NK-92 treated with Interleukin-12 subunit alpha and Interleukin-12 subunit beta, amount 100 ng/mL, for 24 hours (cell line): ENCODE measurements at regions not wholly inside any gene's neighbourhood (a gene's known extent, or its start where the extent isn't known, plus 50 kb on each side); places are given as distances from the start of the nearest gene placed in this dataset.

ENCODE experiments used
- DNase-seq: peaks from one replicate; lab custom pipeline; 2025; lab: John Stamatoyannopoulos, UW

DNA sequence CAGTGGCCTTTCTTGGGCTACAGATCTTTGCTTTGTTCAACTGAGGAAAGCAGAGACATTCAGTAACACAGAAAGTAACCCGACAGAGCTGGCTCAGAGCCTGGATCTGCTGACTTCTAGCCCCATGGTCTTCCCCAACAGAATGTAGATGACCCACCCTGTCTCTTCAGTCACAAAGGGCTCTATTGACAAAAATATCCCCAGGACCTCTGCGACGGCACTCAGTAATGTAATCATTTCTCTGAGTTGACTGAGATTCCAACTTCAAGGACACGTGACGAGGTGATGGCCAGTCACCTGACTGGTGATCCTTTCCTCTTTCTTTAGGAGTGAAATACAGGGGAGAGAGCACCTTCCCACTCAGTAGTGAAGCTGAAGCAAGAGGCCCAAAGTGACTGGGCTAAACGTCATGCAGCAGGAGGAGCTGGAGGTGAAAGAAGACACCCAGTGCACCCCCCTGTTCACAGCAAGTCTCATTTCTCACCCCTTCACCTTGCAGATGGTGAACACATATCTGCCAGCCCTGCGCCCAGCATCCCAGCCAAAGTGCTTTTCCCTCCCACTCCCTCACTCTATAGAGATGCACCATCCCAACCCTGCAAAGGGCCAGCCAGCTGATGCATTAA, 179.2 kb upstream of the EGLN3 start:
- DNase-seq, result no peak

DNA sequence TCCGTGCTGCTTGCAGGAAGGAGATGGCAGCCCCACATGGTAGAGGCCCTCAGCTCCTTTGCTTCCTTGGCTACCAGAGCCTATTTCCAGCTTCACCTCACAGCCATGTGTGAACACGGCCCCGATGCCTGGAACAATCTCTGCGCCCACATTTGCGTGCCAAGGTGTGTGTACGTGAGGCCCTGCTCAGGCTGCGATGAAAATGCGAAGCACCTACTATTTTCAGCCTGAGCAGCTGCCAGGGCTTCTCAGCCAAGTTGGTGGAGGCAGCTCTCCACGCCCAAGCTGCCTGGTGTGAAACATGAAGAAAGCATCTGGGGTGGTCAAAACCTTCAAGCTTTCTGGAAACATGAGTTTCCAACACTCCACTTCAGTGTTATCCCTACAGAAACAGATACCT, 177.8 kb upstream of the EGLN3 start:
- DNase-seq, result no peak

DNA sequence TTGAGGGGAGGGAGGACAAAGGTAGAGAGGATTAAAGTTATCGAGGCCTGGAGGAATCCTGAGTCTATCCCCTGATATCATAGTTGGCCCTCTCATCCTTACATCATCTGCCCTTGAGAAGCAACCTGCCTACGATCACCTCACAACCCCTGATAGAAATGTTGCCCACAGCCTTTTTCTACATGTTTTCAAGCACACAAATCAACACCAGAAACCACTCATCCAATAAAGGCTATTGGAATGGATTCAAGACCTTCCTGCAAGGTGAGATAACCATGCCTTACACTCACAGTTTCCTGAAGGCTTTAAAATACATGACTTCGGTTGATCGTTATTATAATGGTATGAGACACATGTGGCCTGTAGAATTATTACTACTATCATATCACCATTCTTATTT, 175.7 kb upstream of the EGLN3 start:
- DNase-seq, result no peak

DNA sequence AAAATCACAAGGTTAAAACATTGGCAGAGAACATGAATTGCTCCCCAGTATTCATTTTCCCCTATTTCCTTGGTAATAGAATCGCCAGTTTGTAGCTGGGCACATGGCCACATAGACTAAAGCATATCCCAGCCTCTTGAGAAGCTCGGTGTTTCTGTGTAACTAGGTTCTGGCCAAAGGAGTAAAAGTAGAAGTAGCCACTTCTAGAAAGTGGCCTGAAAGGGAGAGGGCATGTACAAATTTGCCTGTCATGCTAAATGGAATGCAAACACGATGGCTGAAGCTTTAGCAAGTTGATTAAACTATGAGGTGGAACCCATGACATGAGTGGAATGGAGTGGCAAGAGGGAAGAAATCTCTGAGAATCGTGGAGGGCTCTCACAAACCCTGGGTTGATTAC, 173.7 kb upstream of the EGLN3 start:
- no peak for DNase-seq

DNA sequence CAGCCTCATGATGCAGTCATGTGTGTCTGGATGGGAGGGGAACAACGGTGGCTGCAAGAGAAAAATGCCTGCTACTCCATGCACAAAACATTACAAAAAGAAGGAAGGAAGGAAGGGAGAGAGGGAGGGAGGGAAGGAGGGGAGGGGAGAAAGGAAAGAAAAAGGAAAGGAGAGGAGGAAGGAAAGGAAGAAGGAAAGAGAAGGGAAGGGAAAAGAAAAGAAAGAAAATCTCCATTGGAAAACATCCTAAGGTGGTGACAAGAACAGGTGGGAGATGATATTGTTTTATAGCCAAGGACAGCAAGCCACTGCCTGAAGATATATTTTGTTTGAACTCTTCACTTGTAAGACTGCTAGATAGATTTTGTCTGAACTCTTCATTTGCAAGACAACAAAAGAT, 171.8 kb upstream of the EGLN3 start:
- no peak for DNase-seq

DNA sequence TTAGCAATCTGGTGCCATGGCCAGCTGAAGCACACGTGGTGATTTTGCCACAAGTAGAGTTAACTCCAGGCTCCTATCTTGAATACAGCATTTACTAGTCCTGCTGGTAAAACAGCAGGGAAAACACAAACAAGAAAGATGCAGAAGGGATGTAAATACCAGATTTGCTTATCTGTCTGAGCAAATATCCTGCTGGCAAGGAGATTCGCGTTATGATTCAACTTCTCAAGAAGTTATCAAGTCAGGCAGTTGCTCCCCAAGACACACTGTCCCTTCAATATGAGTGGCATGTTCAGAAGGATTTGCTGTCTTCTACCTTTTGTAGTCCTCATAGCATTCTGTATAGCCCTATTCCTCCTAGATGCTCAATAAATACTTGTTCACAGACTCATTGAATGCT, 171.2 kb upstream of the EGLN3 start:
- DNase-seq, result no peak

DNA sequence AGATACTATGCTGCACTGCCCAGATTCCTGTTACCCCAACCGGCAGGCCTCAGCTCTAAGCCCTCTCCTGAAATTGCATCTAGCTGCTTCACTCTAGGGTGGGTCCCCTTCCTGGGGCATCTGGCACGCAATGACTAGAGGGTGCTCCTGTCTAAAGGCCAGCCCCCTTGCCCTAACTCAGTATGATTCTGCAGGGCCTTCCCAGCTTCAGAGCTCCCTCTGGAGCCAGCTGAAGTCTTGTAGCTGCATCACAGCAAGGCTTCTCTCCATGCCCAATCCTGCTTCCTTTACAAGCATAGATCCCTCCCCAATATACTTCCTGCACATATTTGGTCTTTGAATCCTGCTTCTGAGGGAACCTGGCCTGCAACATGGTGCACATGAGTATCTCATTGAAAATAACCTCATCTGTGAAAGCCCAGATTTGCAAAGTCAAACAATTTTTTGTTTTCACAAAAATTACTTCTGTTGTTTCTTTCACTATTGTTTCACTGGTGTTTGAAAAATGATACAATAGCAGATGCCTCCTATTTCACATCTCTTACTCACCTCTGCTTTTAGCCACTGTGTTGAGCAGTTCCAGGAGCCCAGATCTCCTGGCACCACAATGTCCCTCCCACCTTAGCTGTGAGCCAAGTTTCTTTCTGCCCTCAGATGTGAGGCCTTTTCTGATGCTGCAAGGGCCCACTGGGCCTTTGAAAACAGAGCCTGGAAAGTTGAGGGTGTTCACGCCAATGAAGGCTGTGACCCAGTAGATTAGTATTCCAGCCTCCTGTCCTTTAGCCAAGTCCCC, 169.5 kb upstream of the EGLN3 start:
- no peak for DNase-seq

DNA sequence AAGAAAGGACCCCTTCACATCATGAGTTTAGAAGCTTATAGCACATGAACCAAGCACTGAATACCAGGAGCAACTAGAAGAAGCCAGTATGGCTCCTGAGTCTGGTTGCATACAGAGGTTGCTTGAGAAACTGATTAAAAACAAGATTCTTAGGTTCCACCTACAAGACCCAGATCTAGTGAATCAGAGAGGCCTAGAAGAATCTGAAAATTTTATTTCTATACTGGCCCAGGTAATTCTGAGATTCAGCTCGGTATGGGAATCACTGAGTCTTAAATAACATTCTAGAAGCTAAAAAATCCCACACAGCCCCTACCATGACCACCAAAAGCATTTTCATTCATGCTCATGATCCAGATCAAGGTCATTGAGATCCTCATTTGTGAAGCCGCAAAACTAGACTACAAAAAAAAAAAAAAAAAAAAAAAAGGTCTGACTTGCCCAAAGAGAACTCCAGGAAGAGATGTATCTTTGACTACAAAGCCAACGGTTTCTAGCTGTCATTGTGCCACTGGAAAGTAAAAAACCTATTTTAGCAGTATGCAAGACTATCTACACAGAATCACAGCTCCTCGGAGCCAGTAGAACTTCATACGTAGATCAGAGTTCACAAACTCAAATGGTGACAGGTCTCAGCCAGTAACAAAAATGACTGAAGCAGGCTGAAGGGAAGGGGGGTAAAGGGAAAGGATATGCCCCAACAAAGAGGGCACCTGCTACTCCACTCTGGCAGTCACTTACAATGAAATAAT, 168.4 kb upstream of the EGLN3 start:
- no peak for DNase-seq

DNA sequence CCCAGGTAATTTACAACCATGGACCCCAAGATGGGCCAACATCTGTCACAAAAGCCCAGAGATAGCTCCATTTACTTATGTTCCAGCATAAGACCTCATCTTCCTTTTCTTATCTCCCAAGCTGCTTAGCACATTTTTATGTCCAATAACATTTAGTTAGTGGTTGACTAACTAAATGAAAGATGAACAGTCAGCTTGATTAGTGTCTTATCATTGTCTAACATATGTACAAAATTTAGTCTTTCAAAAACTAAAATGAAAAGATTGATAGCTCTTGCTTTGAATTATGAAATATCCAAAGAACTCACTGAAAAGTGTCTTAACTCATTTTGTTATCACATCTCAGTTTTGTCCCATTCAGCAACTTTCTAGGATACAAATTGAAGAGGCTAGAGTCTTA, 163.1 kb upstream of the EGLN3 start:
- no peak for DNase-seq

DNA sequence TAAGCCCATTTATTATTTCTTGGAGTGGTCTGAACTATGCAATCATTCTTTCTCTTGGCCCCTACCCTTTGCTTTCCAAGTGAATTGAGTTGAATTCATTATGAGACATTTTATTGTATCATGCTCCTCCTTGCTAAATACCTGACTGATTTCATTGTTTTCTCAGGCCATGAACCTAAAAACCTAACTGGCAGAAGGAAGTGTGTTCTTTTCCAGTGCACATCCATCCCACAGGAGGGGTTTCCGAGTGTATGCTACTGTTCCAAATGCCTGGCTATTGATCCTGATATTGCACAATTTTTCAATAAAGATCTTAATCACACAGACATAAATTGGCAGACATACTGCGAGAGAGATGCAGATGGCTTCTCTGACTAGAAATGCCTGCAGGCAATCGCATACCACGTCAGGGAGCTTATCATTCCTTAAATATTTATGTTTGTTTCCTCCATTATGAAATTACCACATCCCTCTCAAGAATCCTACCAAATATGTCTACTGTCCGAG, 162.2 kb upstream of the EGLN3 start:
- no peak for DNase-seq

DNA sequence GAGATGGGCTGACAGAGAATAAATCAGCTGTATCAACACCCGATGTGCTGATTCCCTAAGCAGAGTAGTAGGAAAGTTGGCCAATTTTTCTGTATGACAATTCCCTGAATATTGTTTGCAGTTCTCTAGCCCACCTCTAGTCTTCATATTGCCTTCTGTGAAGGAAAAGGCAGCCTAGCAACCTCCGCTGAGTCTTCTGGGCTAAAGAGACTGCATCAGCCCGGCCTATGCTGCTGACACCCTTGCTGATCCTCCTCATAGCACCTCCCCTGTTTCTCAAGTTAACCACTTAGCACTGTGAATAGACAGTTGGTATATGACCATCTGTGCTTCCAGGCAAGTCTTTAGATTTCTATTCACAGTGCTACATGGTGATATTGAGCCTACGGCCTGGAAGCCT, 161.1 kb upstream of the EGLN3 start:
- no peak for DNase-seq

DNA sequence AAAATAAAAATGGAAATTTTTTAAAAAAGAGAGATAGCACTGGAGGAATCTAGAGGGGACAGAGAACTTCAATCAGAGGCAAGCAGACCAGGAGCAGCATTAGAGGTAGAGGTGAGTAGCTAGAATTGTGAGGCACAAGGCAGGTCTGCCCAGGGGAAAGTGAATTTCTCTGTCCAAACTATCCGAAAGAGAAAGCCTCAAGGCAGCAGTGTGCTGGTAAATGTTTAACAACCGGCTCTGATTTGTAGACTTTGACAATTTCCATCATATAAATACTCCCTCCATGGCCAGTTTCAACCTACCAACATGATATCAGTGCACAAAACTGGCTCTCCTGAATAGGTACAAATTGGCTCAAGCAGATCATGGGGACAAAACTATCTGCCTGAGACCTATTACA, 160.6 kb upstream of the EGLN3 start:
- DNase-seq, result no peak

DNA sequence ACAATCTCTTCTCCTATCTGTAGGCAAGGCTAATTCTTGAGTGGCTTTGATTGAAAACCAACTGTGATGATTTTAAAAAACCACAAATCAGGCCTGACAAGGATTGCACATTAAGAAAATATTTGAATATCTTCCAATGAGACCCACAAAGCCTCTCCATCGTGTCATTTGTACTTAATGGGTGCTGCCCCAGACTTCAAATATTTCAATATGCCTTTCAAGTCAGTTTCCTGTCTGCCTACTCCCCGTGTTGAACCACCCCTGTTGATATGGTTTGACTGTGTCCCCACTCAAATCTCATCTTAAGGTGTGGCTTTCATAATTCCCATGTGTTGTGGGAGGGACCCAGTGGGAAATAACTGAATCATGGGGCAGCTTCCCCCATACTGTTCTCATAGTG, 159.7 kb upstream of the EGLN3 start:
- no peak for DNase-seq

DNA sequence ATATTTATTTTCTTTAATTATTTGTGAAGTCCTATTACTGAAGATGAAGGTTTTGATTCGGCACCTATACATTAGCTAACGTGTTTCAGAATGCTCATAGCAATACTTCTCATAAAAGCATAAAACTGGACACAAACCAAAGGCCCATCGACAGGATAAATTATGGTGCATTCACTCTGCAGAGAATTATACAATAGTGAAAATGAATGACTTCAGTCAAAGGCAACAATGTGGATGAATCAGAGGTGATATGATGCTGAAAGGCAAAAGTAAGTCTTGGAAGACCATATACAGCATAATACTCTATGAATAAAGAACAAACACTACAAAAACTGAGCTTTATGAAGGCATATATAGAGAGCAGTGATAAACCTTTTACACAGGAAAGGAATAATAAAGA, 156.6 kb upstream of the EGLN3 start:
- no peak for DNase-seq

DNA sequence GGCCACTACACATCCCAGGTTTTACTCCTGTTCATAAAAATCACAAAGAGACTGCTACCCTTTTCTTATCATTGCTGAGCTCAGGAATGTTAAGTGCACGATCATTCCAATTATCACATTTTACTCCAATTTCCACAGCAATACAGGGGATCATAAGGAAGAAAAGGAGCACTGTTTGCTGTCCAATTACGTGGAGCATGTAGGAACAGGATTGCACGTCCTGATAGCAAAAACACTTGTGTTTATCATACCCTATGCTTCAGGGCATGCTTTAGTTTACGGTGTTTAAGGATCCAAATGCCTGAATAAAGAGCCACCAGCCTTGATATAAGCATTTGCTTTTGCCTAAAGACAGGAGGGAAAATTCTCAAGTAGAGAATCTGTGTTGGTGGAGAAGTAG, 155.4 kb upstream of the EGLN3 start:
- DNase-seq, result no peak

DNA sequence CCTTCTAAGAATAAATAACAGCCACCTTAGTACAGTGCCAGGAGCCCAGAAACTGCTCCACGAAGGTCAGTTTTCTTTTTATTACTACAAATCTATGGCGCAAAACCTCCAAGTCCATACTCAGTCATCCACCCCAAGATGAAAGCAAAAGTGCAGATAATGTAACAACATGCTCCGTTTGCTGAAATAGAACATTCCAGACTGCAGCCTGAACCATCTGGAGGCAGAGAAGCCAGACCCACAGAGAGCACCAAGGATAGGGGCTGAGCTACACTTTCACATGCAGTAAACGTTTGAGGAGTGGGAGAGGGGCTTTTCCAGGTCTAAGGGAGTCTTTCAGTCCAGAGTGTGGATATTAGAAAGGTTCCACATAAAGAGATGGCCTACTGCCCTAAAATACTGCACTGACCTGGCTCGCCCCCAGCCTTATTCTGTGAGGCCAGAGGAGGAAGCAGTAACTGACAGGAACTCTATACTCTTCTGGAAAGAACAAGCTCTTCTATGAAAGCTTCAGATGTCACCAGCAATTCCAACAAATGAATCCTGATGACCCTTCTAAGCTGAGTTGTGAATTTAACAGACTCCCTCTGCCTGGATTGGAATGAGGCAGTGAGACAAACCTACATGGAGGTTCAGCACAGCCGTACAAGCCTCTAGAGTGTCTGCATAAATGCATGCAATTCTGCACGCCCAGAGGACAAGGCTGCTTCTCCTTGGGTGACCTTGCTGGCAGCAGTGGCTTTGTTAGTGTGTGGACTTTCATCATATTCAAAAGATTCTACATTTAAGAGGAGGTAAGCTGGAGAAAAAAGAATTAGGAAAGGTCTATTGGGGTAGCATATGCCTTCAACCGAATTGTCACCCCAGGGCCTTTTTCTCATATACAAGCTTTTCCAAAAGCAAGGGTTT, 153.9 kb upstream of the EGLN3 start:
- no peak for DNase-seq

DNA sequence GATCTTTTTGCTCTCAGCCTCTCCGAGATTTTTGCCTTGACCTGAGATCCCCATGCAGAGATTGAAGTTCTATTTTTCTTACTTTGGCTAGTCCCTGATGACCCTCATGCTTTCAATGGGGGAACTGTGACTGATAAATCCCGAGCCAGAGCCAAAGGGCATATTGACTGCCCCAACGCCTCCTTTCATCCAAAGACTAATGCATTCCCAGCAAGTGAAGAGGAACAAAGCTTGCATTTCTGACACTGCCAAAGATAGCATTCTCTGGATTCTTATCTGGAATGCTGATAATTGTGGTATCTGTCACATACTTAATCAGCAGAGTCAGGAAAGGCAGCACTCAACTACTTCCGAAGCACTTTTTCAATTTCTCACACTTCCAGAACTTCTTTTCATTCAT, 152.3 kb upstream of the EGLN3 start:
- DNase-seq, result no peak

DNA sequence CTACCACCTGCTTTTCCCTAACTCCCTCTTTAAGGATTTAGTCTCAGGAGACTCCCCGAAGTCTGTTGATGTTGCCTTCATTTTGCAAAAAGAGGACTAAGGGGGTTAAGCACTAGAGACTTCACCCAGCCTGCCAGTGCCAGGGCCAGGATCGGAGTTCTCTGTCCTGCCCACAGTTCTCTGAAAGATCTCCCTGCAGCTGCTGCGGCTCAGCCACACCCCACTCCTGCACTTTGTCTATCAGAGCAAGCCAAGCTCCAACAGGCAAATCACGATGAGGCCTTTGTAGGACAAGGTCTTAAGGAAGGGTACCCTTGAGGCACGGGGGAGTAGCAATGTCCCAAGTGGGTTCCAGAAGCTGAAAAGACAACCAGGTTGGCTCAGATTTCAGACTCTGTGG, 148.8 kb upstream of the EGLN3 start:
- DNase-seq, result no peak

DNA sequence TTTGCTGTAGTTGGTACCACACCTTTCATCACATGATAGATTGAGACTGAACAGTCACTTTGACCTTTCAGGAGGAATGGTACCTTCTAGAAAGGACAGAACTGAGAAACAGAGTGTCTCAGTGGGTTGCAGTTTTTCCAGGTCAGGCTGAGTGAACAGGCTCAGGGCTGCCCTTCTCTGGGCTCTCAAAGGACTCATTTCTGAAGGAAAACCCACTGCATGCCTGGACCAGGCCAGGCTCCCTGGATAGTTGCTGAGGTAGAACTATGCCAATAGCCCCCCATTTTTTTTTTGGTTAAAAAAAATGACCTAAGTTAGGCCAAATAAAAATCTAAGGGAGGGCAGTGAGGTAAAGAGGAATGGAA, 148.1 kb upstream of the EGLN3 start:
- DNase-seq, result no peak

DNA sequence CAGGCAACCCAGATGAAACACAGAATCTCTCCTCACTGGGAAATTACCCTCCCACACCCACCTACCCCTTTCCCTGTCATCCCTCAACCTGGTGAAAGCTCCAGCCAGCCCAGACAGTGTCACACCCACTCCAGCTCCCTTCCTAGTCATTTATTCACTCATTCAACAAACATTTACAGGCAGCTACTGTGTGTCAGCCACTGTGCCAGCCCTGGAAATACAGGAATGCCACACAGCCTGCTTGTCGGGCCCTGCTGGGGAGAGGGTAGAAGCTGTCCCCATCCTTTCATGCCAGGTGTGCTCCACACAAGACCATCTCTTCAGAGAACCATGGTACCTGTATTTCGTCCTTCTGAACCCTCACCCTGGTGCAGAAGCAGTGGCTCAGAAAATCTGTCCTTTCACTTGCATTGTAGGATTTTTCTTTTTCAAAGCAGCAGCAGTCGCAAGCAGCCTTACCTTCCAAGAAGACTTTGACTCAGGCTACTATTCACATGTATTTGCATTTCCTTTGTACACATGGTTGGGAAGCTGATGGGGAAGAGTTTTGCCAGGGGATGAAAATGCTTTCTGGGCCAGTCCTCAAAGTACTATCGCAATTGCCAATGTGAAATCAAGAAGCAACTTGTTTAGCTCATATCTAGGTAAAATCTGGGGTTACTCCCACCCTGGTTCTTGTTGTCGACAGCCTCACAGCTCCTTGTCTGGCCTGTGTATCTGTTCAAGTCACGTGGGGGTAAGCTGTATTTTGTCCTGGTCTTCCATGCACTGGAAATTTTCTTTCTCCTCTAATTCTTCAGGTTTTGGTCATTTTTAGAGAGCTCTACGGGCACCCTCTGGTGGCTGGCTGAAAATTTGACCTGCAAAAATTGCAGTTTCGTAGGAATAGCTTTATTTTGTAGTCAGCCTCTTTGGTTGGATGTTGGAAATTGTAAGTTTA, 147.4 kb upstream of the EGLN3 start:
- DNase-seq, result no peak

DNA sequence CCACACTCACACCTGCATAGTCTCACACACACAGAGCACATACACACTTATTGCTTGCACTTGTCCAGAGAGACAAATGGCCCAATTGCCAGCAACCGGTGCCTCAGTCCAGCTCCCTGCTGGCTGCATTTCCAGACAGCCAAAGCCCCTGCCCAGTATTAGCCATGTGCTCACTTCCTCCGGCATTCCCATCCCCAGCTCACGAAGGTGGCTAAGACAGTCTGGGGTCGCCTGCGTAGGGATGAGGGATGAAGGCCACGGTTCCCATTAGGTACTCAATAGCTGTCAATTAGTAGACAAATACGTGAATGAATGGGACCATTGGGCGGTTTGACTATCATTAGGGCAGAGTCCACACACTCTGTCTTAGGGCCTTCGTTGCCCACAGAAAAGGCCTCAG, 146.8 kb upstream of the EGLN3 start:
- DNase-seq, result no peak
